Glutamatergic neuron (in vitro differentiated cells): ENCODE measurements at regions not wholly inside any gene's neighbourhood (a gene's known extent, or its start where the extent isn't known, plus 50 kb on each side); places are given as distances from the start of the nearest gene placed in this dataset.

Experiments
- DNase-seq: peaks from one replicate; pipeline ENCODE4 v3.0.0; 2022
- H3K27ac Mint-ChIP-seq: one replicate; pipeline ENCODE4 v1.8.0; 2020; ENCODE audit warnings: mild to moderate bottlenecking, mixed read lengths, inconsistent platforms; ENCODE audit not compliant: unreplicated experiment
- H3K27me3 Mint-ChIP-seq: one replicate; pipeline ENCODE4 v1.8.0; 2020; ENCODE audit warnings: mild to moderate bottlenecking, moderate library complexity, mixed read lengths, inconsistent platforms; ENCODE audit not compliant: unreplicated experiment
- H3K36me3 Mint-ChIP-seq: one replicate; pipeline ENCODE4 v1.8.0; 2020; ENCODE audit warnings: mild to moderate bottlenecking, mixed read lengths, inconsistent platforms; ENCODE audit not compliant: unreplicated experiment
- H3K4me1 Mint-ChIP-seq: one replicate; pipeline ENCODE4 v1.8.0; 2020; ENCODE audit warnings: mild to moderate bottlenecking, low read depth, mixed read lengths, inconsistent platforms; ENCODE audit not compliant: unreplicated experiment
- H3K4me3 Mint-ChIP-seq: one replicate; pipeline ENCODE4 v1.8.0; 2020; ENCODE audit warnings: mild to moderate bottlenecking, mixed read lengths, inconsistent platforms; ENCODE audit not compliant: unreplicated experiment
- H3K9me3 Mint-ChIP-seq: one replicate; pipeline ENCODE4 v1.8.0; 2020; ENCODE audit warnings: mild to moderate bottlenecking, moderate library complexity, mixed read lengths, inconsistent platforms; ENCODE audit not compliant: unreplicated experiment
- TF ChIP-seq, protein P1 (sequence below): fragments of 200-600 bp; sonication (generic); IDR thresholded peaks from one replicate; pipeline ENCODE4 v1.5.0; 2021; ENCODE audit not compliant: partially characterized antibody, unreplicated experiment

GRCh38 chr13:84668637-84669036 is 786.4 kb upstream of the SLITRK1 start:
- H3K4me1 Mint-ChIP-seq, result peaks cover 3% of the 10 kb centered on the region
- H3K36me3 Mint-ChIP-seq, result no peaks in the 10 kb centered on the region
- no peaks in the 10 kb centered on the region for H3K27me3 Mint-ChIP-seq
- no peaks in the 10 kb centered on the region for H3K9me3 Mint-ChIP-seq
- no peak overlapping the region for H3K27ac Mint-ChIP-seq
- no peak overlapping the region for H3K4me3 Mint-ChIP-seq
- no peak for DNase-seq
- TF ChIP-seq, protein P1, sequence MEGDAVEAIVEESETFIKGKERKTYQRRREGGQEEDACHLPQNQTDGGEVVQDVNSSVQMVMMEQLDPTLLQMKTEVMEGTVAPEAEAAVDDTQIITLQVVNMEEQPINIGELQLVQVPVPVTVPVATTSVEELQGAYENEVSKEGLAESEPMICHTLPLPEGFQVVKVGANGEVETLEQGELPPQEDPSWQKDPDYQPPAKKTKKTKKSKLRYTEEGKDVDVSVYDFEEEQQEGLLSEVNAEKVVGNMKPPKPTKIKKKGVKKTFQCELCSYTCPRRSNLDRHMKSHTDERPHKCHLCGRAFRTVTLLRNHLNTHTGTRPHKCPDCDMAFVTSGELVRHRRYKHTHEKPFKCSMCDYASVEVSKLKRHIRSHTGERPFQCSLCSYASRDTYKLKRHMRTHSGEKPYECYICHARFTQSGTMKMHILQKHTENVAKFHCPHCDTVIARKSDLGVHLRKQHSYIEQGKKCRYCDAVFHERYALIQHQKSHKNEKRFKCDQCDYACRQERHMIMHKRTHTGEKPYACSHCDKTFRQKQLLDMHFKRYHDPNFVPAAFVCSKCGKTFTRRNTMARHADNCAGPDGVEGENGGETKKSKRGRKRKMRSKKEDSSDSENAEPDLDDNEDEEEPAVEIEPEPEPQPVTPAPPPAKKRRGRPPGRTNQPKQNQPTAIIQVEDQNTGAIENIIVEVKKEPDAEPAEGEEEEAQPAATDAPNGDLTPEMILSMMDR, result no peak

- Mint-ChIP-seq H3K9me3 (no peaks in the 10 kb centered on the region), H3K4me1 (peaks cover 5% of the 10 kb centered on the region), H3K27me3 (no peaks in the 10 kb centered on the region), H3K4me3 (no peak overlapping the region), H3K27ac (no peak overlapping the region), H3K36me3 (no peaks in the 10 kb centered on the region)
- no peak for DNase-seq
- TF ChIP-seq, protein P1, result no peak
Measured at GRCh38 chr13:84662491-84662890, 780.2 kb upstream of the SLITRK1 start.

DNA sequence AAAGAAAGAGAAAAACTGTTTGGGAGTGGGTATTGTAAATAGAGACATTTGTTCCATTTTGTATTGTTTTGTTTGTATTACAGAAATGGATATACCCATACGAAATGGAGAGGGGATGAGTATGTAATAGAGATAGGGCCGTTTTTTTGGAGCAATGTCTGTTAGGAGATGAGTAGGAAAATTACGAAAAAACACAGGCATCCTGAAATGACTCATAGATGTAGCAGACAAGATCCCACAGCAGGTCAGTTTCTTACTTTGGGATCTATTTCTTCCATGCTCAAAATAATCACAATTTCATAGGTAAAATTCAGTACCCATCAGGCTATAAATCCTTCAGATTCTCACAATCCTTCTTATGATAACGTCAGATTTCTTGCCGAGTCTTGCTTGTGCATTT is 779.4 kb upstream of the SLITRK1 start:
- H3K9me3 Mint-ChIP-seq, result no peaks in the 10 kb centered on the region
- H3K36me3 Mint-ChIP-seq, result no peaks in the 10 kb centered on the region
- no peak overlapping the region for H3K27ac Mint-ChIP-seq
- H3K4me1 Mint-ChIP-seq, result peaks cover 5% of the 10 kb centered on the region
- no peak for DNase-seq
- H3K4me3 Mint-ChIP-seq, result no peak overlapping the region
- TF ChIP-seq, protein P1, result no peak
- no peaks in the 10 kb centered on the region for H3K27me3 Mint-ChIP-seq

- Mint-ChIP-seq H3K4me1 (peaks cover 8% of the 10 kb centered on the region), H3K9me3 (no peaks in the 10 kb centered on the region), H3K27ac (no peak overlapping the region), H3K27me3 (no peaks in the 10 kb centered on the region), H3K4me3 (no peak overlapping the region), H3K36me3 (no peaks in the 10 kb centered on the region)
- DNase-seq, result no peak
- TF ChIP-seq, protein P1, result no peak
Measured at GRCh38 chr13:84659359-84659661, 777.0 kb upstream of the SLITRK1 start.

DNA sequence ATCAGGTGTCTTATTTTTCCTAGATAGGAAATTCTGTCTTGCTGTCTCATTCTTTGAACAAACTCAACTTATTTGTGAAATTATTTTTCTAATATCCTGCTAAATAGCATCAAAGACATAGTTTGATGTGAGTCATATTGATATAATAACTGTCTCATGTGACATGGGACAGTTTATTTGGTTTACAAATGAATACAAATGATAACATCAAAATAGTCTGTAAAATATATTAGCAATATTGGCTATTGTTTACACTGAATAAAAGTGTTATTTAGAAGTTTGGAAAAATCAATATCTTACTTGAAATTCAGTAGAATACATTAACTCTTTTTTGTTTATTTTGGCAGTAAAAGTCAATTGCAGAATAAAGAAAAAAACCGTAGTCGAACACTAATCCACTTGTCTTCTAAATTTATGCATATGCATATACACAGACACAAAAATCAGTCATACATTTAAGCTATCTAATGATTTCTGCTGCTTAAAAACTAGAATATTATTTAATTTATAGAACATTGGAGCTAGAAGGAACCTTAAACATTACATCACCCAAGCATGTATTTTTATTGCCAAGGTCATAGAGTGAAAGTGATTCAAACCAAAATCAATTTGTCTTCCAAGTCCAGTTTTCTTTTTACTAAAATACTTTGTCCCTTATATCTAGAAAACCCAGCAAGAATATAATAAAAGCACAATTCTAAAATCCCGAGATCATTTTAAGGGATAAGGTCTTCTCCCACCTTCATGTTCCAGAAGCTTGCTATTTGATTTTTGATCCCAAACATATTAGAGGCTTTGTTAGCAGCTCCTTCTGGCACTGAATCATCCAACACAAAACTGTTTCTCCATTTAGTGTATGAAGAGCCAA is 776.5 kb upstream of the SLITRK1 start:
- Mint-ChIP-seq H3K27me3 (no peaks in the 10 kb centered on the region), H3K27ac (no peak overlapping the region), H3K9me3 (peaks cover under 1% of the 10 kb centered on the region), H3K4me3 (no peak overlapping the region), H3K4me1 (peaks cover 5% of the 10 kb centered on the region), H3K36me3 (no peaks in the 10 kb centered on the region)
- TF ChIP-seq, protein P1, result no peak
- no peak for DNase-seq
